GM23338 (cell line): ENCODE measurements at regions not wholly inside any gene's neighbourhood (a gene's known extent, or its start where the extent isn't known, plus 50 kb on each side); places are given as distances from the start of the nearest gene placed in this dataset.

Source experiments
- CREB1 ChIP-seq: fragments of 250-450 bp; sonication (Bioruptor Pico); IDR thresholded peaks from 2 replicates; pipeline ENCODE4 v1.5.0; 2020; ENCODE audit warnings: low read depth, mild to moderate bottlenecking, moderate library complexity
- EZH2 ChIP-seq: fragments of 200-600 bp; sonication (generic); IDR thresholded peaks from one replicate; pipeline ENCODE4 v1.8.0; 2017; ENCODE audit warnings: antibody characterized with exemption, mild to moderate bottlenecking, low read depth; ENCODE audit not compliant: unreplicated experiment
- EZH2phosphoT487 ChIP-seq: fragments of 200-600 bp; sonication (generic); IDR thresholded peaks from one replicate; pipeline ENCODE4 v1.8.1; 2018; ENCODE audit warnings: antibody characterized with exemption; ENCODE audit not compliant: unreplicated experiment
- JUNB ChIP-seq: IDR thresholded peaks from one replicate; pipeline ENCODE4 v1.6.1; 2016; ENCODE audit warnings: antibody characterized with exemption; ENCODE audit not compliant: unreplicated experiment
- NANOG ChIP-seq: IDR thresholded peaks from 2 replicates; pipeline ENCODE4 v1.6.1; 2016; ENCODE audit warnings: antibody characterized with exemption, borderline replicate concordance
- POLR2AphosphoS5 ChIP-seq: IDR thresholded peaks from 2 replicates; pipeline ENCODE4 v1.6.1; 2016; ENCODE audit warnings: antibody characterized with exemption, low read depth
- STAT1 ChIP-seq: IDR thresholded peaks from one replicate; pipeline ENCODE4 v1.6.1; 2016; ENCODE audit warnings: antibody characterized with exemption; ENCODE audit not compliant: unreplicated experiment
- ZNF114 ChIP-seq: fragments of 250-450 bp; sonication (Bioruptor Pico); IDR thresholded peaks from 2 replicates; pipeline ENCODE4 v1.5.0; 2020; ENCODE audit warnings: mild to moderate bottlenecking, moderate library complexity
- ZNF331 ChIP-seq: fragments of 250-450 bp; sonication (Bioruptor Pico); IDR thresholded peaks from 2 replicates; pipeline ENCODE4 v1.5.0; 2020; ENCODE audit warnings: low read depth, mild to moderate bottlenecking, moderate library complexity
- TF ChIP-seq, protein P1 (sequence below), 2 experiments: fragments of 200-600 bp in 1 of 2; sonication (generic) in 1 of 2; conservative IDR thresholded peaks; 2 replicates each; pipeline versions ENCODE4 v1.5.1 to v1.6.1; 2016 to 2017; ENCODE audit warnings: antibody characterized with exemption in 2 of 2, low read depth in 2 of 2, mild to moderate bottlenecking in 2 of 2, moderate library complexity in 1 of 2
- TF ChIP-seq, protein P2 (sequence below): IDR thresholded peaks from 2 replicates; pipeline ENCODE4 v1.6.1; 2016; ENCODE audit warnings: antibody characterized with exemption
- TF ChIP-seq, protein P3 (sequence below): IDR thresholded peaks from one replicate; pipeline ENCODE4 v1.6.1; 2018; ENCODE audit warnings: antibody characterized with exemption; ENCODE audit not compliant: unreplicated experiment
- TF ChIP-seq, protein P4 (sequence below): fragments of 250-450 bp; sonication (Bioruptor Pico); IDR thresholded peaks from 2 replicates; pipeline ENCODE4 v1.5.0; 2020; ENCODE audit warnings: mild to moderate bottlenecking, moderate library complexity

DNA sequence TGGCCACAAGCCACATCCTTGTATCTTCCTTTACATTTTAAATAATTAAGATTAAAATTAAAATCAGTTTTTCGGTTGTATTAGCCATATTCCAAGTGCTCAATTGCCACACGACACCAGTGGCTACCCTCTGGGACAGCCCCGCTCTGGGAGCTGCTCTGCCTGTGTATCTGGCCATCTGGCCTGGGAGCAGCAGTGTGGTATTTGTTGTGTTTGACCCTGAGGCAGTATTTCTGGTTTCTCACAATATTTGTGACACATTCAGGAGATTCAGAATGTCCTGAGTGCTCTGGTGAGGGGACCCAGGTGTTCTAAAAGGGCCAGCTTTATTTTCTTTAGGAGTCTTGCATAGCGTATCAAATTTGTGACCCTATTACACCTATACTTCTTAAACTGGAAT lies 179.0 kb downstream of the SUCLA2 start:
- TF ChIP-seq, protein P1, sequence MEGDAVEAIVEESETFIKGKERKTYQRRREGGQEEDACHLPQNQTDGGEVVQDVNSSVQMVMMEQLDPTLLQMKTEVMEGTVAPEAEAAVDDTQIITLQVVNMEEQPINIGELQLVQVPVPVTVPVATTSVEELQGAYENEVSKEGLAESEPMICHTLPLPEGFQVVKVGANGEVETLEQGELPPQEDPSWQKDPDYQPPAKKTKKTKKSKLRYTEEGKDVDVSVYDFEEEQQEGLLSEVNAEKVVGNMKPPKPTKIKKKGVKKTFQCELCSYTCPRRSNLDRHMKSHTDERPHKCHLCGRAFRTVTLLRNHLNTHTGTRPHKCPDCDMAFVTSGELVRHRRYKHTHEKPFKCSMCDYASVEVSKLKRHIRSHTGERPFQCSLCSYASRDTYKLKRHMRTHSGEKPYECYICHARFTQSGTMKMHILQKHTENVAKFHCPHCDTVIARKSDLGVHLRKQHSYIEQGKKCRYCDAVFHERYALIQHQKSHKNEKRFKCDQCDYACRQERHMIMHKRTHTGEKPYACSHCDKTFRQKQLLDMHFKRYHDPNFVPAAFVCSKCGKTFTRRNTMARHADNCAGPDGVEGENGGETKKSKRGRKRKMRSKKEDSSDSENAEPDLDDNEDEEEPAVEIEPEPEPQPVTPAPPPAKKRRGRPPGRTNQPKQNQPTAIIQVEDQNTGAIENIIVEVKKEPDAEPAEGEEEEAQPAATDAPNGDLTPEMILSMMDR (conservative IDR thresholded peaks at IDR 0.05; ENCODE audit: low read depth in 2 of 2): no peak
- TF ChIP-seq EZH2phosphoT487 (no peak), EZH2 (no peak), POLR2AphosphoS5 (no peak), ZNF114 (no peak), ZNF331 (CRISPR knock-in tag) (no peak), NANOG (no peak), JUNB (no peak), CREB1 (CRISPR knock-in tag) (no peak), STAT1 (no peak)
- TF ChIP-seq, protein P2, sequence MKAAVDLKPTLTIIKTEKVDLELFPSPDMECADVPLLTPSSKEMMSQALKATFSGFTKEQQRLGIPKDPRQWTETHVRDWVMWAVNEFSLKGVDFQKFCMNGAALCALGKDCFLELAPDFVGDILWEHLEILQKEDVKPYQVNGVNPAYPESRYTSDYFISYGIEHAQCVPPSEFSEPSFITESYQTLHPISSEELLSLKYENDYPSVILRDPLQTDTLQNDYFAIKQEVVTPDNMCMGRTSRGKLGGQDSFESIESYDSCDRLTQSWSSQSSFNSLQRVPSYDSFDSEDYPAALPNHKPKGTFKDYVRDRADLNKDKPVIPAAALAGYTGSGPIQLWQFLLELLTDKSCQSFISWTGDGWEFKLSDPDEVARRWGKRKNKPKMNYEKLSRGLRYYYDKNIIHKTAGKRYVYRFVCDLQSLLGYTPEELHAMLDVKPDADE: no peak
- TF ChIP-seq, protein P3, sequence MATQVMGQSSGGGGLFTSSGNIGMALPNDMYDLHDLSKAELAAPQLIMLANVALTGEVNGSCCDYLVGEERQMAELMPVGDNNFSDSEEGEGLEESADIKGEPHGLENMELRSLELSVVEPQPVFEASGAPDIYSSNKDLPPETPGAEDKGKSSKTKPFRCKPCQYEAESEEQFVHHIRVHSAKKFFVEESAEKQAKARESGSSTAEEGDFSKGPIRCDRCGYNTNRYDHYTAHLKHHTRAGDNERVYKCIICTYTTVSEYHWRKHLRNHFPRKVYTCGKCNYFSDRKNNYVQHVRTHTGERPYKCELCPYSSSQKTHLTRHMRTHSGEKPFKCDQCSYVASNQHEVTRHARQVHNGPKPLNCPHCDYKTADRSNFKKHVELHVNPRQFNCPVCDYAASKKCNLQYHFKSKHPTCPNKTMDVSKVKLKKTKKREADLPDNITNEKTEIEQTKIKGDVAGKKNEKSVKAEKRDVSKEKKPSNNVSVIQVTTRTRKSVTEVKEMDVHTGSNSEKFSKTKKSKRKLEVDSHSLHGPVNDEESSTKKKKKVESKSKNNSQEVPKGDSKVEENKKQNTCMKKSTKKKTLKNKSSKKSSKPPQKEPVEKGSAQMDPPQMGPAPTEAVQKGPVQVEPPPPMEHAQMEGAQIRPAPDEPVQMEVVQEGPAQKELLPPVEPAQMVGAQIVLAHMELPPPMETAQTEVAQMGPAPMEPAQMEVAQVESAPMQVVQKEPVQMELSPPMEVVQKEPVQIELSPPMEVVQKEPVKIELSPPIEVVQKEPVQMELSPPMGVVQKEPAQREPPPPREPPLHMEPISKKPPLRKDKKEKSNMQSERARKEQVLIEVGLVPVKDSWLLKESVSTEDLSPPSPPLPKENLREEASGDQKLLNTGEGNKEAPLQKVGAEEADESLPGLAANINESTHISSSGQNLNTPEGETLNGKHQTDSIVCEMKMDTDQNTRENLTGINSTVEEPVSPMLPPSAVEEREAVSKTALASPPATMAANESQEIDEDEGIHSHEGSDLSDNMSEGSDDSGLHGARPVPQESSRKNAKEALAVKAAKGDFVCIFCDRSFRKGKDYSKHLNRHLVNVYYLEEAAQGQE: no peak
- TF ChIP-seq, protein P4, sequence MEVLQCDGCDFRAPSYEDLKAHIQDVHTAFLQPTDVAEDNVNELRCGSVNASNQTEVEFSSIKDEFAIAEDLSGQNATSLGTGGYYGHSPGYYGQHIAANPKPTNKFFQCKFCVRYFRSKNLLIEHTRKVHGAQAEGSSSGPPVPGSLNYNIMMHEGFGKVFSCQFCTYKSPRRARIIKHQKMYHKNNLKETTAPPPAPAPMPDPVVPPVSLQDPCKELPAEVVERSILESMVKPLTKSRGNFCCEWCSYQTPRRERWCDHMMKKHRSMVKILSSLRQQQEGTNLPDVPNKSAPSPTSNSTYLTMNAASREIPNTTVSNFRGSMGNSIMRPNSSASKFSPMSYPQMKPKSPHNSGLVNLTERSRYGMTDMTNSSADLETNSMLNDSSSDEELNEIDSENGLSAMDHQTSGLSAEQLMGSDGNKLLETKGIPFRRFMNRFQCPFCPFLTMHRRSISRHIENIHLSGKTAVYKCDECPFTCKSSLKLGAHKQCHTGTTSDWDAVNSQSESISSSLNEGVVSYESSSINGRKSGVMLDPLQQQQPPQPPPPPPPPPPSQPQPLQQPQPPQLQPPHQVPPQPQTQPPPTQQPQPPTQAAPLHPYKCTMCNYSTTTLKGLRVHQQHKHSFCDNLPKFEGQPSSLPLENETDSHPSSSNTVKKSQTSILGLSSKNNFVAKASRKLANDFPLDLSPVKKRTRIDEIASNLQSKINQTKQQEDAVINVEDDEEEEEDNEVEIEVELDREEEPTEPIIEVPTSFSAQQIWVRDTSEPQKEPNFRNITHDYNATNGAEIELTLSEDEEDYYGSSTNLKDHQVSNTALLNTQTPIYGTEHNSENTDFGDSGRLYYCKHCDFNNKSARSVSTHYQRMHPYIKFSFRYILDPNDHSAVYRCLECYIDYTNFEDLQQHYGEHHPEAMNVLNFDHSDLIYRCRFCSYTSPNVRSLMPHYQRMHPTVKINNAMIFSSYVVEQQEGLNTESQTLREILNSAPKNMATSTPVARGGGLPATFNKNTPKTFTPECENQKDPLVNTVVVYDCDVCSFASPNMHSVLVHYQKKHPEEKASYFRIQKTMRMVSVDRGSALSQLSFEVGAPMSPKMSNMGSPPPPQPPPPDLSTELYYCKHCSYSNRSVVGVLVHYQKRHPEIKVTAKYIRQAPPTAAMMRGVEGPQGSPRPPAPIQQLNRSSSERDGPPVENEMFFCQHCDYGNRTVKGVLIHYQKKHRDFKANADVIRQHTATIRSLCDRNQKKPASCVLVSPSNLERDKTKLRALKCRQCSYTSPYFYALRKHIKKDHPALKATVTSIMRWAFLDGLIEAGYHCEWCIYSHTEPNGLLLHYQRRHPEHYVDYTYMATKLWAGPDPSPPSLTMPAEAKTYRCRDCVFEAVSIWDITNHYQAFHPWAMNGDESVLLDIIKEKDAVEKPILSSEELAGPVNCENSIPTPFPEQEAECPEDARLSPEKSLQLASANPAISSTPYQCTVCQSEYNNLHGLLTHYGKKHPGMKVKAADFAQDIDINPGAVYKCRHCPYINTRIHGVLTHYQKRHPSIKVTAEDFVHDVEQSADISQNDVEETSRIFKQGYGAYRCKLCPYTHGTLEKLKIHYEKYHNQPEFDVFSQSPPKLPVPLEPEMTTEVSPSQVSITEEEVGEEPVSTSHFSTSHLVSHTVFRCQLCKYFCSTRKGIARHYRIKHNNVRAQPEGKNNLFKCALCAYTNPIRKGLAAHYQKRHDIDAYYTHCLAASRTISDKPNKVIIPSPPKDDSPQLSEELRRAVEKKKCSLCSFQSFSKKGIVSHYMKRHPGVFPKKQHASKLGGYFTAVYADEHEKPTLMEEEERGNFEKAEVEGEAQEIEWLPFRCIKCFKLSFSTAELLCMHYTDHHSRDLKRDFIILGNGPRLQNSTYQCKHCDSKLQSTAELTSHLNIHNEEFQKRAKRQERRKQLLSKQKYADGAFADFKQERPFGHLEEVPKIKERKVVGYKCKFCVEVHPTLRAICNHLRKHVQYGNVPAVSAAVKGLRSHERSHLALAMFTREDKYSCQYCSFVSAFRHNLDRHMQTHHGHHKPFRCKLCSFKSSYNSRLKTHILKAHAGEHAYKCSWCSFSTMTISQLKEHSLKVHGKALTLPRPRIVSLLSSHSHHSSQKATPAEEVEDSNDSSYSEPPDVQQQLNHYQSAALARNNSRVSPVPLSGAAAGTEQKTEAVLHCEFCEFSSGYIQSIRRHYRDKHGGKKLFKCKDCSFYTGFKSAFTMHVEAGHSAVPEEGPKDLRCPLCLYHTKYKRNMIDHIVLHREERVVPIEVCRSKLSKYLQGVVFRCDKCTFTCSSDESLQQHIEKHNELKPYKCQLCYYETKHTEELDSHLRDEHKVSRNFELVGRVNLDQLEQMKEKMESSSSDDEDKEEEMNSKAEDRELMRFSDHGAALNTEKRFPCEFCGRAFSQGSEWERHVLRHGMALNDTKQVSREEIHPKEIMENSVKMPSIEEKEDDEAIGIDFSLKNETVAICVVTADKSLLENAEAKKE (CRISPR knock-in tag): no peak
